GM12892 (cell line): ENCODE measurements at regions not wholly inside any gene's neighbourhood (a gene's known extent, or its start where the extent isn't known, plus 50 kb on each side); places are given as distances from the start of the nearest gene placed in this dataset.

Source experiments
- POLR2A ChIP-seq: IDR thresholded peaks from 2 replicates; pipeline ENCODE4 v1.6.1; 2011; ENCODE audit warnings: low read depth, low read length, control low read depth
- POLR2AphosphoS5 ChIP-seq: IDR thresholded peaks from 2 replicates; pipeline ENCODE4 v1.6.1; 2011; ENCODE audit warnings: low read depth, low read length, control low read depth
- TAF1 ChIP-seq: IDR thresholded peaks from 2 replicates; pipeline ENCODE4 v1.6.1; 2011; ENCODE audit warnings: low read depth, mild to moderate bottlenecking, control low read depth, low read length, borderline replicate concordance

DNA sequence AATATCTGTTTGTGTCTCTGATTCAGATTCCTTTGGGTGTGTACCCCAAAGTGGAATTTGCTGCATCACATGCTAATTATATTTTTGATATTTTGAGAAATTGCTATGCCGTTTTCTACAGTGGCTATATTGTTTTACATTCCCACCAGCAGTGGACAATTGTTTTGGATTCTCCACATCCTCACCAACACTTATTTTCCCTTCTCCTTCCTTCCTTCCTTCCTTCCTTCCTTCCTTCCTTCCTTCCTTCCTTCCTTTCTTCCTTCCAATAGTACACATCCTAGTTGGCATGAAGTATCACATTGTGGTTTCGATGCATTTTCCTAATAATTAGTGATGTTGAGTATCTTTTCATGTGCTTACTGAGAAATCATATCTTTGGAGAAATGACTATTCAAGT is 535.5 kb downstream of the SH2D4B start:
- no peak for TF ChIP-seq POLR2A
- no peak for TF ChIP-seq POLR2AphosphoS5
- no peak for TF ChIP-seq TAF1
